OCI-LY3 (cell line): ENCODE measurements at regions not wholly inside any gene's neighbourhood (a gene's known extent, or its start where the extent isn't known, plus 50 kb on each side); places are given as distances from the start of the nearest gene placed in this dataset.

ENCODE experiments used
- EZH2phosphoT487 ChIP-seq: fragments of 200-600 bp; shearing (Covaris generic); IDR thresholded peaks from 2 replicates; pipeline ENCODE4 v1.6.1; 2018; ENCODE audit warnings: antibody characterized with exemption, mixed run types, low read depth
- TF ChIP-seq, protein P1 (sequence below): fragments of 200-600, 300-600 bp; sonication (generic); IDR thresholded peaks from 2 replicates; pipeline ENCODE4 v1.5.1; 2014; ENCODE audit warnings: antibody characterized with exemption, low read length, low read depth

DNA sequence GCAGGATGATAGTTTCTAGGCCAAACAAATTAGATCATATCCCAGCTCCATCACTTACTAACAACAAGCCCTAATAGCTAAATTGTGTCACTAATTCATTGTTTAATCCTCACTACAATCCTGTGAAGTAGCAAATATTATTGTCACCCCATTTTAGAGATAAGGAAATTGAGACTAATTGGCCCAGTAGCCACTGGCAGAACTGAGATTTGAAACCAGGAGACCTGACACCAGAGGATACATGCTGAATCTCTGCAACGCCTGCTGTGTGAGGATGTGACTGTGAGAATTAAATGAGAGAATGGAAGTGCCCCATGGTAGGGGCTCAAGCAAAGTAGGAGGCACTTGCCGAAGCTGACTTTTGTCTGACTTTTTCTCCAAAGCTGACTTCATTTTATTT is 124.3 kb upstream of the CITED2 start:
- TF ChIP-seq, protein P1, sequence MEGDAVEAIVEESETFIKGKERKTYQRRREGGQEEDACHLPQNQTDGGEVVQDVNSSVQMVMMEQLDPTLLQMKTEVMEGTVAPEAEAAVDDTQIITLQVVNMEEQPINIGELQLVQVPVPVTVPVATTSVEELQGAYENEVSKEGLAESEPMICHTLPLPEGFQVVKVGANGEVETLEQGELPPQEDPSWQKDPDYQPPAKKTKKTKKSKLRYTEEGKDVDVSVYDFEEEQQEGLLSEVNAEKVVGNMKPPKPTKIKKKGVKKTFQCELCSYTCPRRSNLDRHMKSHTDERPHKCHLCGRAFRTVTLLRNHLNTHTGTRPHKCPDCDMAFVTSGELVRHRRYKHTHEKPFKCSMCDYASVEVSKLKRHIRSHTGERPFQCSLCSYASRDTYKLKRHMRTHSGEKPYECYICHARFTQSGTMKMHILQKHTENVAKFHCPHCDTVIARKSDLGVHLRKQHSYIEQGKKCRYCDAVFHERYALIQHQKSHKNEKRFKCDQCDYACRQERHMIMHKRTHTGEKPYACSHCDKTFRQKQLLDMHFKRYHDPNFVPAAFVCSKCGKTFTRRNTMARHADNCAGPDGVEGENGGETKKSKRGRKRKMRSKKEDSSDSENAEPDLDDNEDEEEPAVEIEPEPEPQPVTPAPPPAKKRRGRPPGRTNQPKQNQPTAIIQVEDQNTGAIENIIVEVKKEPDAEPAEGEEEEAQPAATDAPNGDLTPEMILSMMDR, result no peak
- TF ChIP-seq EZH2phosphoT487, result no peak
